HG02870 (cell line): ENCODE measurements at regions not wholly inside any gene's neighbourhood (a gene's known extent, or its start where the extent isn't known, plus 50 kb on each side); places are given as distances from the start of the nearest gene placed in this dataset.
"Not testable (repeated sequence)": the region's sequence is repeated elsewhere in the genome, so short reads cannot be mapped to it uniquely, and the experiment has no call there.

Experiments used
- ATAC-seq: cut with Tn5 transposase; IDR thresholded peaks from one replicate; pipeline ENCODE4 v1.9.1; 2021; ENCODE audit warnings: mild to moderate bottlenecking, moderate library complexity; ENCODE audit not compliant: unreplicated experiment

DNA sequence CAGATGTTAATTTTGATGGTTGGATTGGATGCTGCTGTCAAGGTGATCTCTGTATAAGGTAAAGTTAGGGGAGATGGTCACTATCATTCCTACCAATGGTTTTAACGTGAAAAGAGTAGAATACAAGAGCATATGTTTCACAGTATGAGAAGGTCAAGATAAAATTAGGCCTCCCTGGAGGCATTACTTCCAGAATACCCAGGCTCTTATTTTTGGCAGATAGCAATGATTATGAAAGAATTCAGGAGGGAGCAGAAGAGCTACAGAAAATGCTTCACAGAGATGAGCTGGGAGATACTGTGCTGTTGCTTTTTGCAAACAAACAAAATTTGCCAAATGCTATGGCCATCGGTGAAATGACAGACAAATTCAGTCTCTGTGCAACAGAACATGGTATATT is 547.5 kb upstream of the SPRY2 start:
- no peak for ATAC-seq

DNA sequence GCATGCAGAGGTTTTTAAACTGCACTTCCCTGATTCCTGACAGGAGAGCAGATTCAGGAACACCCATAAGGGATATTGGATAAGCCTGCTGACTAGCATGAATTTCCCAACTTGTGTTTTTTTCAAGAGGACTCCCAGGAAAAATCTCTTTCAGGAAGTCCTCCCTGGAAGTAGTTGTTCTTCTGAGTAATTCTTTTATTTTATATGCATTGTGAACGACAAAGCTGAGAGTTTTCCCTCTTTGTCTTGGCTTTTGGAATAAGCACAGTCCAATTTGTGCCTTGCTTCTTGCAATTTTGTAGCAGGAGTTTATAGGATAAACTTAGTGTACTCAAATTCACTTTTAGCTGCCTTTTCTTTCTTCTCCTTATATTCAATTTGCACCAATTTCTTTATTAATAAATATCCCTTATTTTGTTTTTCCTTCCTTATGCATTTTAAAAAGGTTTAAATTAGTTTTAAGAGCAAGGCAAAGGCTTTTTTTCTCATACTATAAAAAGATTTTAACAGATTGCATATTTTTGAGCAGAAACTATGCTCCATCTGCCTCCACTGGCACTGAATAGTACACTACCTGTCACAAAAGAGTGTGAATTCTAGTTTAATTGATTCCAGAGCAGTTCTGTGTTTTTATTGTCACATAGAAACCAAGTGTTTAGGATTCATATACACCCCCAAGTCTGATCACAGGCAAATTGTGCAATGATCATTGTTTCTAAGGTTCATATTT is 543.3 kb upstream of the SPRY2 start:
- ATAC-seq: no peak

GRCh38 chr13:80883545-80883944 is 542.6 kb upstream of the SPRY2 start:
- no peak for ATAC-seq

DNA sequence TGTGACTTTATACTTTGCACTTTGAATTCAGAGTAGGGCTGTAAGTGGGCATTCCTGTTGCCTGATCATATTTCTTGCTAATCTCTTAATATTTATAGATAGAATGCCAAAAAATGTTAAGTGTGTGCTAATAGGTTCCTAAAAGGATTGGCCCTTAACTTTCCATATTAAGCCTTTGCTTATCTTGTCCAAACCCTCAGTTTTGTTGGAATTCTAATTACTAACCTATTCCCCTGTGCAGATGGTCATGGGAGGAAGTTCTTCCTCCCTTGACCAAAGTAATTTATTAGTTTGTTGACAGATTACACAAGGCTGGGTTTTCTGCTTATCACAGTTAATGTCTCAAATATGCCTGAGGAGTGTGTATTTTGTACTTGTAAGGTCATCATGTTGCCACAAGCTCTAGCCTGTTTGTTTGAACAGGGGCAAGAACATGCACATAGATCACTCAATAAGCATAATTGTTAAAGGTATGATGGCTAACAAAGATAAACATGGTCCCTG is 541.1 kb upstream of the SPRY2 start:
- no peak for ATAC-seq

DNA sequence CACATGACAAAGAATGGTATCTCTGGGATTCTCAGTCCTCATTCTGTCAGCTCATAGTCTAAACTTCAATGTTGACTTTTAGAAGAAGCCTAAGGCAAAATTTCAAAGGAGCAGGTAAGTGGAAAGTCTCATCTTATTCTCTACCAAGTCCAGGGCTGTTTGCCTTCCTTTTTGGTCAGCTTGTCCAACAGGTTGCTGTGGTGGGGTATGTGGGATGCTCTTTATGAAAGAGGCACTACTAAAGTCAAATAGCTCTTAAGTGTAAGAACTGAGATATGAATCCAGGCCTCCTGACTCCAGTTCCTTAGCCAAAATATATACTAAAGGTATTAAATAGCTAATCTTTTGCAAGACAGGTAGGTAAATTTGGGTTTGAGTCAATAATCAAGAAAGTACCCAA is 540.6 kb upstream of the SPRY2 start:
- no peak for ATAC-seq

DNA sequence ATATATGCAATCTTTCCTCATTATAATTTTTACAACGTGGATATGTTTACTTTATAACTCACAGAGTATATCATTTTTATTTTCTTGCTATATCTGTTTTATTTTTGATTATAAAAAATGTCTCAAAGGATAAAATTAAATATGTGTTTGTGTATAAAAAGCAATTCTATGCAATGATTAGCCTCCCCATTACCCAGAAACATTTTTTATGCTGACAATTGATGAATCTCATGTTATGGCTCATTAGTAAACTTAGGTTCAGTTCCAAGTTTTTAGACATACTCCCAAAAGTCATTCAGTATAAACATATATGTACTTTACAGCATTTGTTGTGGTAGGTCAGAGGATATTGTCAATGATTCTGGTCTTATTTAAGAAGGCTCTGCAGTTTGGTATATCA is 540.1 kb upstream of the SPRY2 start:
- ATAC-seq: no peak

GRCh38 chr13:80877944-80878241 is 537.0 kb upstream of the SPRY2 start:
- ATAC-seq: no peak

- ATAC-seq: no peak
These were observed 536.5 kb upstream of the SPRY2 start for GRCh38 chr13:80877209-80877943.

- peak; percentile 100 for ATAC-seq
These were observed 532.7 kb upstream of the SPRY2 start for GRCh38 chr13:80873589-80873988.

- not testable (repeated sequence) for ATAC-seq
These were observed 531.0 kb upstream of the SPRY2 start for GRCh38 chr13:80871971-80872370.

DNA sequence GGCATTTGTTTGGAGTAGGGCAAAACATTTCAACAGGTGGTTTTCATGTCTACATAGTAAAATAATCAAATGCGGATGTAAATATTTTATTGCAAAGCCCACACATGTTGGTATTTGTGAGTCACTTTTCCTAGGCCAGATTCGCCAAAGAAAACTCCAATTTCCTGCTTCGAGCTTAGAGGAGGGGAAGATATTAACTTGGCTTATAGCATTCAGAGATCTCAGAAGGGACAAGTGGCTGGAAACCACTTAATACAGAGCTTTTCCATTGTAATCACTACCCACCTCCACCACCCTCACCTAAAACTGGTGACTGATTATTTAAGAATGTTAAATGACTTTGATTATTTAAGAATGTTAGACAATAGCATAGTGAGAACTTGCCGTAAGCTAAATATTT is 530.6 kb upstream of the SPRY2 start:
- no peak for ATAC-seq

GRCh38 chr13:80870186-80870585 is 529.3 kb upstream of the SPRY2 start:
- ATAC-seq: no peak

- ATAC-seq: no peak
These were observed 526.0 kb upstream of the SPRY2 start for GRCh38 chr13:80866921-80867320.

GRCh38 chr13:80865329-80865728 is 524.4 kb upstream of the SPRY2 start:
- ATAC-seq: no peak

DNA sequence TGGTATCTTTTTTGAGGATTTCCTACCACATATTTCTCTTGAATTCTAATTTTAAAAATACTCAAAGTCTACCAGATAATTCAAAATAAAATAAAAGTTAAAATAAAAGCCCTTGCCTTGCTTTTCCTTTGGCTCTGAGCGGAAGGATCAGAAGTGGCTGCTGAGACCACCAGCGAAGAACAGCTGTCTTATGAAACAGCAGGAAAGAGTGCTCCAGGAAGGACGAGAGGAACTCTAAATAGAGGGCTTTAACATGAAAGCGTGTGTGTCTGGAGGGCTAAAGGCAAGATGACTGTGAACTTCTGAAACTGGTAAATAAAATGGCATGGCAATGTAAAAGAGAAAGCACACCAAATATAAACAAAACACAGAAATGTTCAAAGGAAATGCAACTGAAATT is 521.5 kb upstream of the SPRY2 start:
- no peak for ATAC-seq

GRCh38 chr13:80860845-80861244 is 519.9 kb upstream of the SPRY2 start:
- ATAC-seq: no peak

DNA sequence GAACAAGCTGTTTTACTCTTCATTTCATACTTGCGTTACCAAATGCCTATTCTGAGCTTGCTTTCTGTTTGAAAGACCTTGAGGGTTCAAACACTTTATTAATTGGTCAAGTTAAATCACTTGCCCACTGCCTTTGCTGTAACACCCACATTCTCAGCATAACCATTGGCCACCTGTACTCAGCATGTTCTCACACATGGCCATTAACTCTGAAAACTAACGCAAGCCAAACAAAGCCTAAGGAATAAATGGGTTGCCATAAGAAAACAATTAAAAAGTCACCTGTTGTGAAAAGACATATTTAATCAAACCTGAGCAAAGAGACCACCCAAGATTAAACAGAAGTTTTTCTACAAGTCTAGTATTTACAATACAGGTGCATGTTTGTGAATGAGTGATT is 517.2 kb upstream of the SPRY2 start:
- no peak for ATAC-seq

DNA sequence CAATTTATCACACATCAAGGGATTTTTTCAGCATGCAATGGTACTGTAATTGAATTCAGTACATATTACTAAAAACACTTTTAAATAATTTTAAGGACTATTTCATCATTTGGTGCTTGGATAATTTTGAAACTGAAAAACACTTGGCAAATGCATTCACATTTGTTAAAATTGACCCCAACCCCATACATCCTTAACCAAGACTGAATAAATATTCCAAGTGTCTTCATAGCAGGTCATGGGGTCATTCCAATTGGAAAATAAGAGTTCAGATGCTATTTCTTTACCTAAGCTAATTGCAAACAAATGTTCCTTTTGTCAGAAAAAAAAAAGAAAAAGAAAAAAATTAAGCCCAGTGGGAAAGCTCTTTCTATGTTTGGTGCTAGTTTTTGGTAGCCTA is 516.4 kb upstream of the SPRY2 start:
- ATAC-seq: no peak

- no peak for ATAC-seq
These were observed 509.8 kb upstream of the SPRY2 start for GRCh38 chr13:80850771-80851170.

- no peak for ATAC-seq
These were observed 503.2 kb upstream of the SPRY2 start for GRCh38 chr13:80844164-80844563.

GRCh38 chr13:80841414-80841813 is 500.5 kb upstream of the SPRY2 start:
- no peak for ATAC-seq

GRCh38 chr13:80840316-80840976 is 499.5 kb upstream of the SPRY2 start:
- no peak for ATAC-seq
